ENCODE measurements at regions not wholly inside any gene's neighbourhood (a gene's known extent, or its start where the extent isn't known, plus 50 kb on each side); places are given as distances from the start of the nearest gene placed in this dataset.

- DNase-seq = no peak
Observed at GRCh38 chr2:4391013-4391412, 687.6 kb downstream of the DCDC2C start.

- DNase-seq = no peak
Observed at GRCh38 chr2:4404363-4404762, 701.0 kb downstream of the DCDC2C start.

- no peak for DNase-seq
Observed at GRCh38 chr2:4408321-4408720, 704.9 kb downstream of the DCDC2C start.

- no peak for DNase-seq
Observed at GRCh38 chr2:4412637-4413187, 709.3 kb downstream of the DCDC2C start.

GRCh38 chr2:4415171-4415570, 711.8 kb downstream of the DCDC2C start:
- DNase-seq = no peak

- no peak for DNase-seq
Observed at GRCh38 chr2:4415810-4416413, 712.5 kb downstream of the DCDC2C start.

- no peak for DNase-seq
Observed at GRCh38 chr2:4416431-4416830, 713.1 kb downstream of the DCDC2C start.

GRCh38 chr2:4417771-4418170, 714.4 kb downstream of the DCDC2C start:
- no peak for DNase-seq

- no peak for DNase-seq
Observed at GRCh38 chr2:4420032-4420431, 716.7 kb downstream of the DCDC2C start.

GRCh38 chr2:4424153-4424552, 720.8 kb downstream of the DCDC2C start:
- DNase-seq = no peak

GRCh38 chr2:4427083-4427482, 723.7 kb downstream of the DCDC2C start:
- no peak for DNase-seq

- no peak for DNase-seq
Observed at GRCh38 chr2:4445821-4446220, 742.4 kb downstream of the DCDC2C start.

GRCh38 chr2:4454907-4455306, 751.5 kb downstream of the DCDC2C start:
- DNase-seq = no peak

GRCh38 chr2:4455486-4456155, 752.2 kb downstream of the DCDC2C start:
- no peak for DNase-seq

GRCh38 chr2:4464634-4465266, 761.4 kb downstream of the DCDC2C start:
- no peak for DNase-seq

GRCh38 chr2:4465671-4466070, 762.3 kb downstream of the DCDC2C start:
- DNase-seq = no peak

GRCh38 chr2:4475618-4476017, 772.2 kb downstream of the DCDC2C start:
- no peak for DNase-seq

- DNase-seq = no peak
Observed at GRCh38 chr2:4483050-4483449, 779.7 kb downstream of the DCDC2C start.

GRCh38 chr2:4486971-4487370, 783.6 kb downstream of the DCDC2C start:
- no peak for DNase-seq

GRCh38 chr2:4499316-4500030, 796.1 kb downstream of the DCDC2C start:
- no peak for DNase-seq

- no peak for DNase-seq
Observed at GRCh38 chr2:4501525-4501924, 798.1 kb downstream of the DCDC2C start.

- no peak for DNase-seq
Observed at GRCh38 chr2:4502230-4502843, 799.0 kb downstream of the DCDC2C start.

- DNase-seq = no peak
Observed at GRCh38 chr2:4507661-4508060, 804.3 kb downstream of the DCDC2C start.
